OCI-LY1 (cell line): ENCODE measurements at regions not wholly inside any gene's neighbourhood (a gene's known extent, or its start where the extent isn't known, plus 50 kb on each side); places are given as distances from the start of the nearest gene placed in this dataset.
"Not testable (repeated sequence)": the region's sequence is repeated elsewhere in the genome, so short reads cannot be mapped to it uniquely, and the experiment has no call there.

Source experiments
- H2AFZ ChIP-seq: fragments of 200-600 bp; sonication (generic), shearing (Covaris generic); 2 replicates; pipeline ENCODE4 v1.6.0; 2014; ENCODE audit warnings: antibody characterized with exemption, mild to moderate bottlenecking, low read length
- H3F3A ChIP-seq: fragments of 200-600 bp; sonication (generic), shearing (Covaris generic); 2 replicates; pipeline ENCODE4 v1.6.0; 2014; ENCODE audit warnings: mild to moderate bottlenecking, antibody characterized with exemption, low read length, moderate library complexity; ENCODE audit not compliant: insufficient read depth
- H3K27ac ChIP-seq: fragments of 200-600 bp; sonication (generic); 2 replicates; pipeline ENCODE4 v1.5.1; 2014; ENCODE audit warnings: low read length, mixed run types, mild to moderate bottlenecking, low read depth; ENCODE audit not compliant: poor library complexity, severe bottlenecking
- H3K27me3 ChIP-seq: fragments of 200-600 bp; sonication (generic); 2 replicates; pipeline ENCODE4 v1.6.0; 2014; ENCODE audit warnings: antibody characterized with exemption, mild to moderate bottlenecking, low read length, moderate library complexity; ENCODE audit not compliant: insufficient read depth
- H3K36me3 ChIP-seq: fragments of 200-600 bp; sonication (generic); 2 replicates; pipeline ENCODE4 v1.6.1; 2014; ENCODE audit warnings: mild to moderate bottlenecking, antibody characterized with exemption, low read length, moderate library complexity, mixed read lengths; ENCODE audit not compliant: insufficient read depth
- H3K4me1 ChIP-seq: fragments of 200-600 bp; sonication (generic); 2 replicates; pipeline ENCODE4 v1.5.1; 2014; ENCODE audit warnings: mild to moderate bottlenecking, low read length, moderate library complexity; ENCODE audit not compliant: insufficient read depth, severe bottlenecking
- H3K4me2 ChIP-seq: fragments of 200-600 bp; sonication (generic), shearing (Covaris generic); 2 replicates; pipeline ENCODE4 v1.6.1; 2014; ENCODE audit warnings: low read length
- H3K4me3 ChIP-seq: fragments of 200-600 bp; sonication (generic); 2 replicates; pipeline ENCODE4 v1.5.1; 2014; ENCODE audit warnings: low read length, low read depth, mild to moderate bottlenecking, mixed read lengths; ENCODE audit not compliant: poor library complexity, severe bottlenecking
- H3K79me2 ChIP-seq: fragments of 200-600 bp; shearing (Covaris generic); 2 replicates; pipeline ENCODE4 v1.6.1; 2016; ENCODE audit warnings: mixed run types, low read length, mixed read lengths; ENCODE audit not compliant: insufficient read depth
- H3K9ac ChIP-seq: fragments of 200-600 bp; sonication (generic), shearing (Covaris generic); 2 replicates; pipeline ENCODE4 v1.6.1; 2014; ENCODE audit warnings: mild to moderate bottlenecking, low read length, mixed read lengths
- H3K9me2 ChIP-seq: fragments of 200-600 bp; sonication (generic), shearing (Covaris generic); 2 replicates; pipeline ENCODE4 v1.6.1; 2014; ENCODE audit warnings: low read depth, mild to moderate bottlenecking, low read length, mixed read lengths
- H3K9me3 ChIP-seq: fragments of 200-600 bp; shearing (Covaris generic); 2 replicates; pipeline ENCODE4 v1.6.1; 2014; ENCODE audit warnings: low read length, mixed read lengths
- H4K20me1 ChIP-seq: fragments of 200-600 bp; sonication (generic), shearing (Covaris generic); 2 replicates; pipeline ENCODE4 v1.6.0; 2016; ENCODE audit warnings: mild to moderate bottlenecking, low read length; ENCODE audit not compliant: insufficient read depth
- CTCF ChIP-seq: fragments of 200-600 bp; sonication (generic), shearing (Covaris generic); IDR thresholded peaks from 2 replicates; pipeline ENCODE4 v1.5.1; 2017; ENCODE audit warnings: mild to moderate bottlenecking, antibody characterized with exemption, low read length, moderate library complexity, mixed read lengths
- EZH2 ChIP-seq: fragments of 200-600 bp; sonication (generic), shearing (Covaris generic); IDR thresholded peaks from 2 replicates; pipeline ENCODE4 v1.8.0; 2017; ENCODE audit warnings: borderline replicate concordance, mixed run types, mild to moderate bottlenecking, antibody characterized with exemption, low read length, moderate library complexity, mixed read lengths

- H3K9me2 ChIP-seq, result no peaks in the 10 kb centered on the region
- H3K9me3 ChIP-seq, result no peaks in the 10 kb centered on the region
- no peaks in the 10 kb centered on the region for H3K27me3 ChIP-seq
- no peaks in the 10 kb centered on the region for H3K36me3 ChIP-seq
- H4K20me1 ChIP-seq, result no peaks in the 10 kb centered on the region
- TF ChIP-seq CTCF (no peak), EZH2 (no peak)
- no peak overlapping the region for H3K27ac ChIP-seq
- H3K9ac ChIP-seq, result no peak overlapping the region
- H3K79me2 ChIP-seq, result no peaks in the 10 kb centered on the region
- no peaks in the 10 kb centered on the region for H3K4me1 ChIP-seq
- H2AFZ ChIP-seq, result no peak overlapping the region
- no peak overlapping the region for H3K4me2 ChIP-seq
- H3F3A ChIP-seq, result no peaks in the 10 kb centered on the region
- H3K4me3 ChIP-seq, result no peak overlapping the region
These were observed 287.1 kb upstream of the DYNLRB2 start for GRCh38 chr16:80253741-80254140.

- Histone ChIP-seq H3K27ac (no peak overlapping the region), H3K9ac (no peak overlapping the region), H3K4me3 (no peak overlapping the region), H3K79me2 (no peaks in the 10 kb centered on the region), H3K4me1 (no peaks in the 10 kb centered on the region), H3K9me2 (no peaks in the 10 kb centered on the region), H3K36me3 (no peaks in the 10 kb centered on the region), H2AFZ (no peak overlapping the region), H3K27me3 (no peaks in the 10 kb centered on the region), H4K20me1 (no peaks in the 10 kb centered on the region), H3K9me3 (no peaks in the 10 kb centered on the region), H3F3A (no peaks in the 10 kb centered on the region), H3K4me2 (no peak overlapping the region)
- TF ChIP-seq EZH2 (no peak), CTCF (no peak)
These were observed 290.4 kb upstream of the DYNLRB2 start for GRCh38 chr16:80250381-80250780.

GRCh38 chr16:80243303-80243702 lies 297.5 kb upstream of the DYNLRB2 start:
- H3K27ac ChIP-seq, H3K79me2 ChIP-seq, H4K20me1 ChIP-seq, H3K9me2 ChIP-seq, H3K27me3 ChIP-seq, H2AFZ ChIP-seq, H3K4me3 ChIP-seq, H3K4me2 ChIP-seq, H3K4me1 ChIP-seq, H3K9ac ChIP-seq, H3F3A ChIP-seq, H3K36me3 ChIP-seq, H3K9me3 ChIP-seq: not testable (repeated sequence)

- not testable (repeated sequence) for H2AFZ ChIP-seq
These were observed 298.5 kb upstream of the DYNLRB2 start for GRCh38 chr16:80242279-80242678.

More at GRCh38 chr16:80242279-80242678, 298.5 kb upstream of the DYNLRB2 start:
- not testable (repeated sequence) for H3K4me1 ChIP-seq, H3K79me2 ChIP-seq, H3K9ac ChIP-seq, H3K9me2 ChIP-seq, H3K4me3 ChIP-seq, H3K27me3 ChIP-seq, H4K20me1 ChIP-seq, H3K36me3 ChIP-seq, H3K27ac ChIP-seq, H3F3A ChIP-seq, H3K9me3 ChIP-seq, H3K4me2 ChIP-seq
